HEK293T (cell line): ENCODE measurements at regions not wholly inside any gene's neighbourhood (a gene's known extent, or its start where the extent isn't known, plus 50 kb on each side); places are given as distances from the start of the nearest gene placed in this dataset.

Source experiments
- CTCF ChIA-PET: fragments of 350-600 bp; formaldehyde crosslinking; extraction: SDS; loops from one replicate; lab custom pipeline; 2021; ENCODE audit warnings: antibody characterized with exemption, inconsistent platforms; lab: Yijun Ruan, JAX
- POLR2A ChIA-PET: fragments of 350-600 bp; formaldehyde crosslinking; extraction: SDS; loops from one replicate; lab custom pipeline; 2020; ENCODE audit warnings: antibody characterized with exemption, inconsistent platforms; lab: Yijun Ruan, JAX
- DNase-seq: peaks from one replicate; pipeline ENCODE4 v3.0.0; 2012; ENCODE audit warnings: mixed read lengths; ENCODE audit errors: extremely low spot score
- ARNT ChIP-seq: fragments of 450-650 bp; IDR thresholded peaks from 2 replicates; pipeline ENCODE4 v1.6.1; 2017; ENCODE audit warnings: mild to moderate bottlenecking
- BHLHE40 ChIP-seq: fragments of 450-650 bp; IDR thresholded peaks from 2 replicates; pipeline ENCODE4 v1.6.1; 2016; ENCODE audit warnings: mild to moderate bottlenecking, moderate library complexity, borderline replicate concordance
- CTBP1 ChIP-seq: fragments of 450-650 bp; IDR thresholded peaks from 2 replicates; pipeline ENCODE4 v1.6.1; 2016; ENCODE audit warnings: borderline replicate concordance
- ELF4 ChIP-seq: fragments of 450-650 bp; IDR thresholded peaks from 2 replicates; pipeline ENCODE4 v1.6.1; 2017; ENCODE audit warnings: antibody characterized with exemption
- FOXA1 ChIP-seq: fragments of 450-650 bp; IDR thresholded peaks from 2 replicates; pipeline ENCODE4 v1.6.1; 2016; ENCODE audit warnings: mild to moderate bottlenecking
- FOXK2 ChIP-seq: fragments of 450-650 bp; IDR thresholded peaks from 2 replicates; pipeline ENCODE4 v1.6.1; 2016; ENCODE audit warnings: mild to moderate bottlenecking
- FOXM1 ChIP-seq: fragments of 450-650 bp; IDR thresholded peaks from 2 replicates; pipeline ENCODE4 v1.6.1; 2017; ENCODE audit warnings: mild to moderate bottlenecking, borderline replicate concordance
- HDGF ChIP-seq: fragments of 450-650 bp; IDR thresholded peaks from 2 replicates; pipeline ENCODE4 v1.6.1; 2017; ENCODE audit warnings: antibody characterized with exemption, borderline replicate concordance
- L3MBTL2 ChIP-seq: fragments of 450-650 bp; conservative IDR thresholded peaks from 2 replicates; pipeline ENCODE4 v1.6.1; 2016; ENCODE audit warnings: mild to moderate bottlenecking
- LEF1 ChIP-seq: fragments of 450-650 bp; IDR thresholded peaks from 2 replicates; pipeline ENCODE4 v1.6.1; 2017; ENCODE audit warnings: mild to moderate bottlenecking, borderline replicate concordance
- NFRKB ChIP-seq: fragments of 450-650 bp; IDR thresholded peaks from 2 replicates; pipeline ENCODE4 v1.6.1; 2016; ENCODE audit warnings: mild to moderate bottlenecking, moderate library complexity
- PKNOX1 ChIP-seq: fragments of 450-650 bp; IDR thresholded peaks from 2 replicates; pipeline ENCODE4 v1.6.1; 2016
- SP1 ChIP-seq: fragments of 450-650 bp; IDR thresholded peaks from 2 replicates; pipeline ENCODE4 v1.6.1; 2017
- SUZ12 ChIP-seq: fragments of 450-650 bp; IDR thresholded peaks from 2 replicates; pipeline ENCODE4 v1.6.1; 2016; ENCODE audit warnings: mild to moderate bottlenecking
- TARDBP ChIP-seq: fragments of 450-650 bp; IDR thresholded peaks from 2 replicates; pipeline ENCODE4 v1.6.1; 2016
- ZNF384 ChIP-seq: fragments of 450-650 bp; IDR thresholded peaks from 2 replicates; pipeline ENCODE4 v1.6.1; 2016

- ChIA-PET CTCF (no interaction called here), POLR2A (no interaction called here)
- TF ChIP-seq HDGF, result no peak
- no peak for TF ChIP-seq CTBP1
- TF ChIP-seq LEF1, result no peak
- TF ChIP-seq ARNT, result no peak
- no peak for TF ChIP-seq FOXA1
- no peak for TF ChIP-seq L3MBTL2
- no peak for TF ChIP-seq SUZ12
- no peak for DNase-seq
These were observed 182.0 kb upstream of the STARD13 start for GRCh38 chr13:33467556-33467955.

- CTCF ChIA-PET, result no interaction called here
- POLR2A ChIA-PET, result no interaction called here
- TF ChIP-seq NFRKB (no peak), ARNT (no peak), HDGF (no peak), TARDBP (no peak), SUZ12 (no peak), FOXA1 (no peak), SP1 (no peak), PKNOX1 (no peak), FOXM1 (no peak), CTBP1 (no peak), BHLHE40 (no peak), FOXK2 (no peak), ELF4 (no peak), L3MBTL2 (no peak), LEF1 (no peak)
- DNase-seq, result no peak
These were observed 185.6 kb upstream of the STARD13 start for GRCh38 chr13:33471204-33471603.

GRCh38 chr13:33472446-33472845 lies 186.9 kb upstream of the STARD13 start:
- TF ChIP-seq ELF4 (no peak), TARDBP (no peak), CTBP1 (no peak), ARNT (no peak), SP1 (no peak), SUZ12 (no peak), BHLHE40 (no peak), FOXK2 (no peak), L3MBTL2 (no peak), LEF1 (no peak), NFRKB (no peak), HDGF (no peak), ZNF384 (no peak), FOXM1 (no peak)
- CTCF ChIA-PET, result no interaction called here
- POLR2A ChIA-PET, result no interaction called here

GRCh38 chr13:33479105-33479504 lies 193.6 kb upstream of the STARD13 start:
- no peak for DNase-seq
- ChIA-PET CTCF (no interaction called here), POLR2A (no interaction called here)
- TF ChIP-seq NFRKB, result no peak
- TF ChIP-seq TARDBP, result no peak
- no peak for TF ChIP-seq ARNT
- no peak for TF ChIP-seq FOXK2
- TF ChIP-seq SUZ12, result no peak
- TF ChIP-seq PKNOX1, result no peak
- no peak for TF ChIP-seq L3MBTL2
- TF ChIP-seq ELF4, result no peak

More at GRCh38 chr13:33472446-33472845, 186.9 kb upstream of the STARD13 start:
- DNase-seq, result no peak

GRCh38 chr13:33480561-33480960 lies 195.0 kb upstream of the STARD13 start:
- CTCF ChIA-PET, result no interaction called here
- no peak for DNase-seq
- POLR2A ChIA-PET, result no interaction called here
- TF ChIP-seq PKNOX1 (no peak), LEF1 (no peak), HDGF (no peak), SUZ12 (no peak), ELF4 (no peak), SP1 (no peak), ARNT (no peak), FOXA1 (no peak), TARDBP (no peak), NFRKB (no peak), ZNF384 (no peak), FOXK2 (no peak)

GRCh38 chr13:33483471-33483870 lies 197.9 kb upstream of the STARD13 start:
- ChIA-PET POLR2A (no interaction called here), CTCF (no interaction called here)
- no peak for TF ChIP-seq HDGF
- TF ChIP-seq LEF1, result no peak
- TF ChIP-seq FOXA1, result no peak
- no peak for TF ChIP-seq TARDBP
- no peak for TF ChIP-seq PKNOX1
- DNase-seq, result no peak

- POLR2A ChIA-PET, result no interaction called here
These were observed 199.7 kb upstream of the STARD13 start for GRCh38 chr13:33485247-33485646.

More at GRCh38 chr13:33485247-33485646, 199.7 kb upstream of the STARD13 start:
- CTCF ChIA-PET, result no interaction called here
- no peak for DNase-seq
- no peak for TF ChIP-seq FOXA1
- TF ChIP-seq TARDBP, result no peak
- TF ChIP-seq NFRKB, result no peak
- TF ChIP-seq FOXK2, result no peak
- TF ChIP-seq SP1, result no peak
- TF ChIP-seq ZNF384, result no peak
